Esophagus muscularis mucosa (tissue), 4 donors: ENCODE measurements at regions not wholly inside any gene's neighbourhood (a gene's known extent, or its start where the extent isn't known, plus 50 kb on each side); places are given as distances from the start of the nearest gene placed in this dataset.
"Not testable (repeated sequence)": the region's sequence is repeated elsewhere in the genome, so short reads cannot be mapped to it uniquely, and the experiment has no call there.

Source experiments
- DNase-seq: peaks from one replicate; pipeline ENCODE4 v3.0.0-alpha.2; 2017; ENCODE audit errors: extremely low spot score
- H3K27ac ChIP-seq, 4 donors: fragments of 200-600 bp; sonication (generic); replicated peaks in 1 of 4; 1 replicate in 3 of 4; 2 replicates in 1 of 4; pipeline ENCODE4 v1.5.1; 2016 to 2019; ENCODE audit warnings: mild to moderate bottlenecking in 1 of 4
- H3K27me3 ChIP-seq, 4 donors: fragments of 200-600 bp; sonication (generic); one replicate each; pipeline versions ENCODE4 v1.5.1 to v1.6.0; 2016 to 2019
- H3K36me3 ChIP-seq, 4 donors: fragments of 200-600 bp; sonication (generic); one replicate each; pipeline ENCODE4 v1.5.1; 2016 to 2019
- H3K4me1 ChIP-seq, 4 donors: fragments of 200-600 bp; sonication (generic); one replicate each; pipeline ENCODE4 v1.5.1; 2016 to 2019
- H3K4me3 ChIP-seq, 4 donors: fragments of 200-600 bp; sonication (generic); 1 replicate in 2 of 4; 2 replicates in 2 of 4; pipeline ENCODE4 v1.5.1; 2016 to 2019; ENCODE audit warnings: mild to moderate bottlenecking in 4 of 4, moderate library complexity in 1 of 4
- H3K9me3 ChIP-seq, 4 donors: fragments of 200-600 bp; sonication (generic); 1 replicate in 3 of 4; 2 replicates in 1 of 4; pipeline ENCODE4 v1.5.1; 2016 to 2019
- CTCF ChIP-seq, 3 experiments: fragments of 200-600 bp in 2 of 3; fragments of 450-650 bp in 1 of 3; sonication (generic) in 2 of 3; IDR thresholded peaks; one replicate each; pipeline ENCODE4 v1.5.1; 2017 to 2019; ENCODE audit warnings: antibody characterized with exemption in 3 of 3, mild to moderate bottlenecking in 2 of 3, moderate library complexity in 1 of 3
- EP300 ChIP-seq: sonication (generic); formaldehyde crosslinking; IDR thresholded peaks from one replicate; pipeline ENCODE4 v1.6.1; 2017; ENCODE audit warnings: antibody characterized with exemption
- POLR2A ChIP-seq: fragments of 450-650 bp; IDR thresholded peaks from one replicate; pipeline ENCODE4 v1.6.1; 2017; ENCODE audit warnings: antibody characterized with exemption, moderate library complexity, mild to moderate bottlenecking, low read depth
- POLR2AphosphoS5 ChIP-seq, 2 donors: sonication (generic); formaldehyde crosslinking; IDR thresholded peaks; one replicate each; pipeline ENCODE4 v1.6.1; 2017; ENCODE audit warnings: antibody characterized with exemption in 2 of 2
- WGBS: methylation state at CpG from one replicate; pipeline ENCODE4 v1.1.5; 2018; 5-methylcytosine and 5-hydroxymethylcytosine counted together
- intact Hi-C: fragments of 100-400 bp; cut with DNase I; formaldehyde crosslinking; loops from one replicate; pipeline ENCODE4 v1.15.1; 2023

- no peak for DNase-seq
- Histone ChIP-seq H3K4me1 (peaks cover 0 to 5% (median 0%) of the 10 kb centered on the region in 4 donors), H3K9me3 (no peaks in the 10 kb centered on the region), H3K36me3 (no peaks in the 10 kb centered on the region), H3K4me3 (no peak overlapping the region), H3K27ac (no peak overlapping the region), H3K27me3 (no peaks in the 10 kb centered on the region)
- TF ChIP-seq EP300: no peak
- TF ChIP-seq CTCF (IDR thresholded peaks at IDR 0.05): no peak
- TF ChIP-seq POLR2A: no peak
- no peak for TF ChIP-seq POLR2AphosphoS5 (IDR thresholded peaks at IDR 0.05)
- intact Hi-C loops: no loop called here
- WGBS: 78% methylated on average over 3 of the region's 3 CpGs
These were observed 257.9 kb downstream of the PDCD6IP start for GRCh38 chr3:34056181-34056910.

GRCh38 chr3:34056951-34057390, 258.5 kb downstream of the PDCD6IP start:
- Histone ChIP-seq H3K27ac (no peak overlapping the region), H3K27me3 (no peaks in the 10 kb centered on the region), H3K36me3 (no peaks in the 10 kb centered on the region), H3K4me1 (peaks cover 0 to 5% (median 0%) of the 10 kb centered on the region in 4 donors), H3K9me3 (no peaks in the 10 kb centered on the region), H3K4me3 (no peak overlapping the region)
- TF ChIP-seq POLR2AphosphoS5 (IDR thresholded peaks at IDR 0.05): no peak
- WGBS: 85% methylated on average over 3 of the region's 3 CpGs
- intact Hi-C loops: no loop called here
- DNase-seq: no peak

GRCh38 chr3:34060995-34061394, 262.6 kb downstream of the PDCD6IP start:
- H3K9me3 ChIP-seq, H3K27ac ChIP-seq, H3K4me1 ChIP-seq, H3K27me3 ChIP-seq, H3K4me3 ChIP-seq, H3K36me3 ChIP-seq, intact Hi-C loops, DNase-seq: not testable (repeated sequence)
- WGBS: 91% methylated on average over 1 of the region's 1 CpG

- H3K4me1 ChIP-seq: no peaks in the 10 kb centered on the region
- H3K27me3 ChIP-seq: no peaks in the 10 kb centered on the region
- H3K9me3 ChIP-seq: no peaks in the 10 kb centered on the region
- 73% methylated on average over 2 of the region's 2 CpGs for WGBS
- no peak overlapping the region for H3K4me3 ChIP-seq
- H3K27ac ChIP-seq: no peak overlapping the region
- TF ChIP-seq POLR2AphosphoS5 (IDR thresholded peaks at IDR 0.05) (no peak), POLR2A (no peak), EP300 (no peak), CTCF (IDR thresholded peaks at IDR 0.05) (no peak)
- intact Hi-C loops: no loop called here
- DNase-seq: no peak
- H3K36me3 ChIP-seq: no peaks in the 10 kb centered on the region
These were observed 267.5 kb downstream of the PDCD6IP start for GRCh38 chr3:34065901-34066300.

- Histone ChIP-seq H3K36me3 (no peaks in the 10 kb centered on the region), H3K27me3 (no peaks in the 10 kb centered on the region), H3K27ac (no peak overlapping the region), H3K4me1 (no peaks in the 10 kb centered on the region), H3K9me3 (no peaks in the 10 kb centered on the region), H3K4me3 (no peak overlapping the region)
- no peak for DNase-seq
- TF ChIP-seq POLR2A: no peak
- TF ChIP-seq POLR2AphosphoS5 (IDR thresholded peaks at IDR 0.05): no peak
- TF ChIP-seq CTCF (IDR thresholded peaks at IDR 0.05): no peak
- TF ChIP-seq EP300: no peak
- WGBS: 87% methylated on average over 2 of the region's 2 CpGs
- intact Hi-C loops: no loop called here
These were observed 267.9 kb downstream of the PDCD6IP start for GRCh38 chr3:34066328-34066727.

- TF ChIP-seq POLR2AphosphoS5 (IDR thresholded peaks at IDR 0.05) (no peak), EP300 (no peak), CTCF (IDR thresholded peaks at IDR 0.05) (no peak), POLR2A (no peak)
- no peaks in the 10 kb centered on the region for H3K4me1 ChIP-seq
- H3K27ac ChIP-seq: no peak overlapping the region
- H3K4me3 ChIP-seq: no peak overlapping the region
- no peaks in the 10 kb centered on the region for H3K36me3 ChIP-seq
- no peaks in the 10 kb centered on the region for H3K9me3 ChIP-seq
- intact Hi-C loops: no loop called here
- no peaks in the 10 kb centered on the region for H3K27me3 ChIP-seq
- DNase-seq: no peak
- whole genome bisulfite sequencing: 44% methylated on average over 2 of the region's 2 CpGs
These were observed 268.6 kb downstream of the PDCD6IP start for GRCh38 chr3:34066999-34067398.
